ENCODE measurements at regions not wholly inside any gene's neighbourhood (a gene's known extent, or its start where the extent isn't known, plus 50 kb on each side); places are given as distances from the start of the nearest gene placed in this dataset.

GRCh38 chr14:40292664-40293063, 860.4 kb upstream of the FBXO33 start:
- POLR2A ChIA-PET: no interaction called here
- Histone ChIP-seq H3K27ac (ENCODE audit: low read length) (no peak overlapping the region), H3K4me3 (ENCODE audit: low read depth in 2 of 2, low read length in 2 of 2) (no peak overlapping the region), H3K36me3 (ENCODE audit: control insufficient read depth, insufficient read depth, low read length) (no peaks in the 10 kb centered on the region), H3K4me1 (ENCODE audit: control insufficient read depth, insufficient read depth, low read length) (no peaks in the 10 kb centered on the region), H3K9me3 (ENCODE audit: control insufficient read depth, insufficient read depth, low read depth, low read length) (no peaks in the 10 kb centered on the region), H3K27me3 (ENCODE audit: control insufficient read depth, insufficient read depth, low read length) (no peaks in the 10 kb centered on the region)
- no peak for TF ChIP-seq REST (IDR thresholded peaks at IDR 0.05; ENCODE audit: insufficient read depth in 1 of 2, low read depth in 2 of 2, low read length in 1 of 2)
- TF ChIP-seq SIN3A (IDR thresholded peaks at IDR 0.05; ENCODE audit: borderline replicate concordance, insufficient read depth, low read depth, low read length): no peak
- no peak for TF ChIP-seq CTCF (IDR thresholded peaks at IDR 0.05)
- no peak for TF ChIP-seq TCF7L2 (IDR thresholded peaks at IDR 0.05; ENCODE audit: low read depth, low read length)
- TF ChIP-seq POLR2AphosphoS5 (IDR thresholded peaks at IDR 0.05; ENCODE audit: low read depth, low read length): no peak
- intact Hi-C loops (cut with micrococcal nuclease; ENCODE audit: unreplicated experiment): no loop called here
- no TSS peak for BruUV-seq (replicated peaks)
- no peak for ATAC-seq
- CTCF ChIA-PET: no interaction called here
- in situ Hi-C loops (cut with HindIII; ENCODE audit: low pct_unique_long_range_greater_than_20kb, low sequenced_read_pairs): no loop called here
- no peak for DNase-seq (ENCODE audit: low read depth, low spot score)

GRCh38 chr14:40282196-40282595, 850.0 kb upstream of the FBXO33 start:
- Histone ChIP-seq H3K4me1 (ENCODE audit: control insufficient read depth, insufficient read depth, low read length) (no peaks in the 10 kb centered on the region), H3K36me3 (ENCODE audit: control insufficient read depth, insufficient read depth, low read length) (no peaks in the 10 kb centered on the region), H3K4me3 (ENCODE audit: low read depth in 2 of 2, low read length in 2 of 2) (no peak overlapping the region), H3K27ac (ENCODE audit: low read length) (no peak overlapping the region), H3K27me3 (ENCODE audit: control insufficient read depth, insufficient read depth, low read length) (no peaks in the 10 kb centered on the region), H3K9me3 (ENCODE audit: control insufficient read depth, insufficient read depth, low read depth, low read length) (no peaks in the 10 kb centered on the region)
- CTCF ChIA-PET: no interaction called here
- TF ChIP-seq REST (IDR thresholded peaks at IDR 0.05; ENCODE audit: insufficient read depth in 1 of 2, low read depth in 2 of 2, low read length in 1 of 2) (no peak), TCF7L2 (IDR thresholded peaks at IDR 0.05; ENCODE audit: low read depth, low read length) (no peak), CTCF (IDR thresholded peaks at IDR 0.05) (no peak), POLR2AphosphoS5 (IDR thresholded peaks at IDR 0.05; ENCODE audit: low read depth, low read length) (no peak), SIN3A (IDR thresholded peaks at IDR 0.05; ENCODE audit: borderline replicate concordance, insufficient read depth, low read depth, low read length) (no peak)
- BruUV-seq (replicated peaks): no TSS peak
- ATAC-seq: no peak
- DNase-seq (ENCODE audit: low read depth, low spot score): no peak
- intact Hi-C loops (cut with micrococcal nuclease; ENCODE audit: unreplicated experiment) (no loop called here), in situ Hi-C loops (cut with HindIII; ENCODE audit: low pct_unique_long_range_greater_than_20kb, low sequenced_read_pairs) (no loop called here)
- POLR2A ChIA-PET: no interaction called here

Data from Panc1 (cell line).